SK-N-SH (cell line): ENCODE measurements at regions not wholly inside any gene's neighbourhood (a gene's known extent, or its start where the extent isn't known, plus 50 kb on each side); places are given as distances from the start of the nearest gene placed in this dataset.

ENCODE experiments used
- CTCF ChIA-PET: fragments of 300-600, 350-600 bp; formaldehyde crosslinking; extraction: SDS; loops from one replicate; lab custom pipeline; 2021; lab: Yijun Ruan, JAX
- POLR2A ChIA-PET: fragments of 350-600 bp; sonication (Branson Sonifier 250); formaldehyde crosslinking; extraction: SDS; loops from one replicate; lab custom pipeline; 2020; ENCODE audit warnings: antibody characterized with exemption, inconsistent platforms; lab: Yijun Ruan, JAX
- DNase-seq: peaks from one replicate; pipeline ENCODE4 v3.0.0; 2012
- H2AFZ ChIP-seq: fragments of 200-600 bp; sonication (generic); 2 replicates; pipeline ENCODE4 v1.8.1; 2016; ENCODE audit warnings: antibody characterized with exemption, mild to moderate bottlenecking, low read depth
- H3F3A ChIP-seq: fragments of 200-600 bp; sonication (generic); replicated peaks from 2 replicates; pipeline ENCODE3; 2016; ENCODE audit warnings: antibody characterized with exemption, mild to moderate bottlenecking; ENCODE audit not compliant: insufficient read depth
- H3K27ac ChIP-seq, 2 experiments: fragments of 200-500 bp in 1 of 2; fragments of 200-600 bp in 1 of 2; sonication (Bioruptor generic) in 1 of 2; sonication (generic), shearing (Covaris generic) in 1 of 2; 2 replicates each; pipeline versions ENCODE4 v1.5.1 to v1.6.1; 2014 to 2016; ENCODE audit warnings: low read depth in 2 of 2, inconsistent platforms in 1 of 2, low read length in 1 of 2, mild to moderate bottlenecking in 1 of 2, mixed read lengths in 1 of 2
- H3K27me3 ChIP-seq: fragments of 200-600 bp; sonication (generic), shearing (Covaris generic); 2 replicates; pipeline ENCODE4 v1.6.1; 2016; ENCODE audit warnings: mixed run types; ENCODE audit not compliant: insufficient read depth
- H3K36me3 ChIP-seq, 2 experiments: fragments of 200-500 bp in 1 of 2; fragments of 200-600 bp in 1 of 2; sonication (Bioruptor generic) in 1 of 2; sonication (generic) in 1 of 2; replicated peaks in 1 of 2; 2 replicates each; pipeline versions ENCODE3 to v1.5.1; 2014 to 2016; ENCODE audit warnings: low read length in 1 of 2, mild to moderate bottlenecking in 1 of 2; ENCODE audit not compliant: insufficient read depth in 2 of 2, control insufficient read depth in 1 of 2
- H3K4me1 ChIP-seq, 2 experiments: fragments of 200-500 bp in 1 of 2; fragments of 200-600 bp in 1 of 2; sonication (Bioruptor generic) in 1 of 2; sonication (generic), shearing (Covaris generic) in 1 of 2; 2 replicates each; pipeline versions ENCODE4 v1.5.1 to v1.6.1; 2014 to 2016; ENCODE audit warnings: low read depth in 1 of 2, low read length in 1 of 2, mixed run types in 1 of 2; ENCODE audit not compliant: insufficient read depth in 2 of 2, control insufficient read depth in 1 of 2
- H3K4me2 ChIP-seq: fragments of 200-600 bp; sonication (generic), shearing (Covaris generic); 2 replicates; pipeline ENCODE4 v1.6.1; 2017; ENCODE audit warnings: mixed run types
- H3K4me3 ChIP-seq, 2 experiments: fragments of 200-500 bp in 1 of 2; fragments of 200-600 bp in 1 of 2; sonication (Bioruptor generic) in 1 of 2; sonication (generic), shearing (Covaris generic) in 1 of 2; 2 replicates each; pipeline versions ENCODE4 v1.5.1 to v1.8.1; 2014 to 2016; ENCODE audit warnings: low read depth in 2 of 2, inconsistent platforms in 1 of 2, low read length in 1 of 2, mild to moderate bottlenecking in 1 of 2, mixed read lengths in 1 of 2, moderate library complexity in 1 of 2
- H3K79me2 ChIP-seq: fragments of 200-600 bp; sonication (generic); 2 replicates; pipeline ENCODE4 v1.8.1; 2017; ENCODE audit warnings: mild to moderate bottlenecking; ENCODE audit not compliant: insufficient read depth
- H3K9ac ChIP-seq: fragments of 200-600 bp; sonication (generic); 2 replicates; pipeline ENCODE4 v1.6.1; 2017; ENCODE audit warnings: mixed run types
- H3K9me2 ChIP-seq: fragments of 200-600 bp; sonication (generic); 2 replicates; pipeline ENCODE4 v1.6.1; 2017; ENCODE audit warnings: mixed run types
- H3K9me3 ChIP-seq: fragments of 200-600 bp; sonication (generic); 2 replicates; pipeline ENCODE4 v1.6.1; 2017; ENCODE audit warnings: mixed run types, mild to moderate bottlenecking, moderate library complexity
- H4K20me1 ChIP-seq: fragments of 200-600 bp; sonication (generic); 2 replicates; pipeline ENCODE4 v1.6.1; 2017; ENCODE audit warnings: mild to moderate bottlenecking, mixed run types; ENCODE audit not compliant: insufficient read depth
- CHD2 ChIP-seq: fragments of 150-350 bp; IDR thresholded peaks from 2 replicates; pipeline ENCODE4 v1.6.1; 2018; ENCODE audit warnings: low read length; ENCODE audit not compliant: partially characterized antibody
- EP300 ChIP-seq, 2 experiments: IDR thresholded peaks; 2 replicates each; pipeline versions ENCODE4 v1.4.0 to v1.6.1; 2012; ENCODE audit warnings: borderline replicate concordance in 1 of 2, low read depth in 1 of 2, low read length in 1 of 2
- EZH2phosphoT487 ChIP-seq: fragments of 200-600 bp; sonication (generic); IDR thresholded peaks from 2 replicates; pipeline ENCODE4 v1.6.1; 2017; ENCODE audit warnings: low read depth, mixed run types, mild to moderate bottlenecking, antibody characterized with exemption, moderate library complexity, borderline replicate concordance
- GATA2 ChIP-seq: sonication (generic); formaldehyde crosslinking; IDR thresholded peaks from 2 replicates; pipeline ENCODE4 v1.5.0; 2020; ENCODE audit warnings: mild to moderate bottlenecking, missing genetic modification reagents
- MEF2A ChIP-seq: IDR thresholded peaks from 2 replicates; pipeline ENCODE4 v1.4.0; 2012; ENCODE audit warnings: low read depth, borderline replicate concordance
- MXI1 ChIP-seq: IDR thresholded peaks from 2 replicates; pipeline ENCODE4 v1.6.1; 2012; ENCODE audit warnings: mild to moderate bottlenecking, low read depth, low read length, improper control_type of control experiment
- NFIC ChIP-seq: IDR thresholded peaks from 2 replicates; pipeline ENCODE4 v1.4.0; 2012; ENCODE audit warnings: borderline replicate concordance
- POLR2AphosphoS5 ChIP-seq: IDR thresholded peaks from 2 replicates; pipeline ENCODE4 v1.6.1; 2012; ENCODE audit warnings: low read depth, low read length
- RCOR1 ChIP-seq: fragments of 150-350 bp; IDR thresholded peaks from 2 replicates; pipeline ENCODE4 v1.6.1; 2017; ENCODE audit warnings: antibody characterized with exemption, low read length
- REST ChIP-seq: IDR thresholded peaks from 2 replicates; pipeline ENCODE4 v1.6.1; 2012; ENCODE audit warnings: mild to moderate bottlenecking, low read depth, low read length, moderate library complexity
- RFX5 ChIP-seq: IDR thresholded peaks from 2 replicates; pipeline ENCODE4 v1.6.1; 2012; ENCODE audit warnings: mild to moderate bottlenecking, improper control_type of control experiment, low read length
- RXRA ChIP-seq: IDR thresholded peaks from 2 replicates; pipeline ENCODE4 v1.4.0; 2012; ENCODE audit warnings: low read depth, mild to moderate bottlenecking, borderline replicate concordance
- SMC3 ChIP-seq: IDR thresholded peaks from 2 replicates; pipeline ENCODE4 v1.6.1; 2012; ENCODE audit warnings: low read depth, low read length, improper control_type of control experiment
- TCF12 ChIP-seq: IDR thresholded peaks from 2 replicates; pipeline ENCODE4 v1.4.0; 2012
- ZBTB33 ChIP-seq: IDR thresholded peaks from 2 replicates; pipeline ENCODE4 v1.4.0; 2012; ENCODE audit warnings: low read depth, borderline replicate concordance
- WGBS: methylation state at CpG from one replicate; pipeline ENCODE4 v1.1.6; 2017; ENCODE audit warnings: low lambda C conversion rate; 5-methylcytosine and 5-hydroxymethylcytosine counted together
- TF ChIP-seq, protein P1 (sequence below): IDR thresholded peaks from 2 replicates; pipeline ENCODE4 v1.4.0; 2012; ENCODE audit warnings: low read depth, borderline replicate concordance
- TF ChIP-seq, protein P2 (sequence below): fragments of 150-350 bp; IDR thresholded peaks from 2 replicates; pipeline ENCODE4 v1.6.1; 2016; ENCODE audit warnings: mild to moderate bottlenecking, low read depth, low read length

DNA sequence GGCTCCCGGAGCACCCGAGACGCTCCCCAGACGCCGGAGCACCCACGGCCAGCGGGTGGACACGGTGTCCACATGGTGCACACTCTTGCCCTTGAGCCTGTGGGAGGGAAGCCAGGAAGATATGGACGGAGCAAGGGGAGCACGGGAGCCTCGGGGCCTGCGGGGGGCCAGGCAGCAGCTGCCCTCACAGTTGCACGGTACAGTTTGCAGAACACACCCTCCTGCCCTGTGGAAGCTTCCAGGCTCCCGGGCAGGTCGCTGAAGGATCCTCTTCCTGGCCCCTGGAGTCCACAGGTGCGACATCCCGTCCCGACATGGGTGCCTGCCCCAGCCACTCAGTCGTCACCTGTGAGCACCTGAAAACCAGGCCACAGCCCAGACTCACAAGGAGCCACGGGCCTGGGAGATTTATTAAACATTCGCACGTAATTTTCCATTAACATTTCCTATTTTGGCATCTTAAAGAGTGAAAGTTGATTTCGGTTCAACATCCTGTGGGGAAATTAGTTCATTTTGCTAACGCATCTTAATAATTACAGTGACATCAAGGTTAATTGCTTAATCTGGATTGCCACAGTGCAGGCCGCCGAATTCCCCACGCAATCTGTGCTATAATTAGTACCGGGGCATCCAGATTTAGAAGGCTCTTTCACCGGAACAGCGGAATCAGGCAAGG is 253.3 kb downstream of the BRD1 start:
- peak; percentile 9 for DNase-seq
- no peaks in the 10 kb centered on the region for H3K9me3 ChIP-seq
- POLR2A ChIA-PET, result no interaction called here
- no peak overlapping the region for H2AFZ ChIP-seq
- H3K27me3 ChIP-seq, result no peaks in the 10 kb centered on the region; the same call in 1 of the 2 replicates
- H3F3A ChIP-seq, result no peaks in the 10 kb centered on the region
- no peaks in the 10 kb centered on the region for H4K20me1 ChIP-seq
- TF ChIP-seq GATA2 (CRISPR knock-in tag), result no peak
- TF ChIP-seq EP300 (IDR thresholded peaks at IDR 0.05; ENCODE audit: borderline replicate concordance in 1 of 2, low read depth in 1 of 2, low read length in 1 of 2), result no peak
- TF ChIP-seq RXRA, result no peak
- TF ChIP-seq, protein P1, sequence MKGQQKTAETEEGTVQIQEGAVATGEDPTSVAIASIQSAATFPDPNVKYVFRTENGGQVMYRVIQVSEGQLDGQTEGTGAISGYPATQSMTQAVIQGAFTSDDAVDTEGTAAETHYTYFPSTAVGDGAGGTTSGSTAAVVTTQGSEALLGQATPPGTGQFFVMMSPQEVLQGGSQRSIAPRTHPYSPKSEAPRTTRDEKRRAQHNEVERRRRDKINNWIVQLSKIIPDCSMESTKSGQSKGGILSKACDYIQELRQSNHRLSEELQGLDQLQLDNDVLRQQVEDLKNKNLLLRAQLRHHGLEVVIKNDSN, result no peak
- no peak for TF ChIP-seq POLR2AphosphoS5
- TF ChIP-seq RCOR1, result no peak
- no peak for TF ChIP-seq MEF2A
- TF ChIP-seq NFIC, result no peak
- TF ChIP-seq MXI1, result no peak
- TF ChIP-seq SMC3, result no peak
- no peak for TF ChIP-seq TCF12
- TF ChIP-seq RFX5, result no peak
- TF ChIP-seq, protein P2, sequence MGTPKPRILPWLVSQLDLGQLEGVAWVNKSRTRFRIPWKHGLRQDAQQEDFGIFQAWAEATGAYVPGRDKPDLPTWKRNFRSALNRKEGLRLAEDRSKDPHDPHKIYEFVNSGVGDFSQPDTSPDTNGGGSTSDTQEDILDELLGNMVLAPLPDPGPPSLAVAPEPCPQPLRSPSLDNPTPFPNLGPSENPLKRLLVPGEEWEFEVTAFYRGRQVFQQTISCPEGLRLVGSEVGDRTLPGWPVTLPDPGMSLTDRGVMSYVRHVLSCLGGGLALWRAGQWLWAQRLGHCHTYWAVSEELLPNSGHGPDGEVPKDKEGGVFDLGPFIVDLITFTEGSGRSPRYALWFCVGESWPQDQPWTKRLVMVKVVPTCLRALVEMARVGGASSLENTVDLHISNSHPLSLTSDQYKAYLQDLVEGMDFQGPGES, result no peak
- TF ChIP-seq, all 33 proteins: peak for 0
- Histone ChIP-seq H3K9ac (no peak overlapping the region), H3K36me3 (no peaks in the 10 kb centered on the region), H3K79me2 (no peaks in the 10 kb centered on the region), H3K4me3 (no peak overlapping the region), H3K27ac (no peak overlapping the region), H3K4me1 (no peaks in the 10 kb centered on the region), H3K4me2 (no peak overlapping the region), H3K9me2 (no peaks in the 10 kb centered on the region)
- CTCF ChIA-PET, result no interaction called here
- WGBS, result 32% methylated on average over 14 of the region's 30 CpGs

- CTCF ChIA-PET, result interaction anchor here (0.7 kb wide), 1 partner anchor 457 kb away, joined by 3 read pairs; no protein-coding TSS in a partner anchor
- no peak overlapping the region for H3K4me2 ChIP-seq
- H3K27me3 ChIP-seq, result no peaks in the 10 kb centered on the region; the same call in 1 of the 2 replicates
- POLR2A ChIA-PET, result no interaction called here
- no peak overlapping the region for H2AFZ ChIP-seq
- no peaks in the 10 kb centered on the region for H3K79me2 ChIP-seq
- H3F3A ChIP-seq, result no peaks in the 10 kb centered on the region
- TF ChIP-seq CHD2 (no peak), SMC3 (no peak), REST (no peak), ZBTB33 (no peak), EZH2phosphoT487 (no peak), NFIC (no peak)
- 30% methylated on average over 11 of the region's 11 CpGs for WGBS
- H3K9ac ChIP-seq, result no peak overlapping the region
- no peaks in the 10 kb centered on the region for H3K9me2 ChIP-seq
- H3K27ac ChIP-seq, result no peak overlapping the region
- DNase-seq, result no peak
- no peaks in the 10 kb centered on the region for H3K9me3 ChIP-seq
- H3K4me3 ChIP-seq, result no peak overlapping the region
- H3K4me1 ChIP-seq, result no peaks in the 10 kb centered on the region
- H3K36me3 ChIP-seq, result no peaks in the 10 kb centered on the region
- H4K20me1 ChIP-seq, result no peaks in the 10 kb centered on the region
Measured at GRCh38 chr22:49573109-49573765, 254.4 kb downstream of the BRD1 start.
